ENCODE measurements at regions not wholly inside any gene's neighbourhood (a gene's known extent, or its start where the extent isn't known, plus 50 kb on each side); places are given as distances from the start of the nearest gene placed in this dataset.

GRCh38 chr2:3132966-3133365 is 244.7 kb downstream of the EIPR1 start:
- TF ChIP-seq HDAC2 (IDR thresholded peaks at IDR 0.05; ENCODE audit: borderline replicate concordance in 1 of 2, low read depth in 2 of 2, low read length in 2 of 2) (no peak), CREB1 (IDR thresholded peaks at IDR 0.05) (no peak), POLR2AphosphoS5 (IDR thresholded peaks at IDR 0.05; ENCODE audit: low read depth, low read length) (no peak), CTCF (IDR thresholded peaks at IDR 0.05; ENCODE audit: control extremely low read depth in 1 of 3, insufficient read depth in 1 of 3, low read depth in 1 of 3, low read length in 3 of 3) (no peak), RAD21 (IDR thresholded peaks at IDR 0.05 in 1 of 2, conservative IDR thresholded peaks at IDR 0.05 in 1 of 2; ENCODE audit: low read depth in 2 of 2, low read length in 2 of 2) (no peak), GTF2F1 (IDR thresholded peaks at IDR 0.05; ENCODE audit: borderline replicate concordance, low read depth, low read length) (no peak), CBX5 (IDR thresholded peaks at IDR 0.05; ENCODE audit: low read depth, low read length) (no peak), CHD1 (IDR thresholded peaks at IDR 0.05; ENCODE audit: low read depth, low read length) (no peak), SP2 (IDR thresholded peaks at IDR 0.05; ENCODE audit: low read length) (no peak), JUND (IDR thresholded peaks at IDR 0.05; ENCODE audit: low read length) (no peak)

Data from H1 (cell line).